NCI-H446 treated with DMSO at 0.1 percent for 48 hours (cell line): ENCODE measurements at regions not wholly inside any gene's neighbourhood (a gene's known extent, or its start where the extent isn't known, plus 50 kb on each side); places are given as distances from the start of the nearest gene placed in this dataset.

Experiments used
- DNase-seq: peaks from one replicate; lab custom pipeline; 2025; lab: John Stamatoyannopoulos, UW

DNA sequence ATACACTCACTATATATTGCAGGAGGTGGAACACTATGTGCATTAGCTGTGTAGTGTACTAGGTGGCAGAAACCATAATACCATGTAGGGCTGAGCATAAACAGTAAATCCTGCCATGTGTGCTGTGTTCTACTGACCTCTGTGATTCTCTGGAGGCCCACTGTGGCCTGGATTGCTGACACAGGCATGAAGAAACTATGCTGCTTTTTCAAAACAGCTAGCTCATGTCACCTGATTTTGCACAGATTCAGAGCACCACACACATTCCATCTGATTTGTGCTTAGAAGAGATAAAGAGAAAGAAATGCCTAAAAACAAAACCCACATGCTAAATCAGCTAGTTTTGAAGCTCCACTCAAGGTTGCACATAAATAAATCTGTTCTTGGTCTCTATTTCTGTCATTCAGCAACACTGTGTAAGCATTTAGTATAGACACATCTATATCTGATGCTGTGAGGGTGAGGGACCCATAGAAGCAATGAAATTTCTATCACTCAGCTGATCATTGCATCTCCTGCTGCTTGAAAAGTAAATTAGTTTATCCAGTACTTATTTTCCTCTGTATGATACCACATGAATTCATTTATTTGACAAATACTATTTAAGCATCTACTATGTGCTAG is 1007.7 kb upstream of the SEMA6D start:
- no peak for DNase-seq

DNA sequence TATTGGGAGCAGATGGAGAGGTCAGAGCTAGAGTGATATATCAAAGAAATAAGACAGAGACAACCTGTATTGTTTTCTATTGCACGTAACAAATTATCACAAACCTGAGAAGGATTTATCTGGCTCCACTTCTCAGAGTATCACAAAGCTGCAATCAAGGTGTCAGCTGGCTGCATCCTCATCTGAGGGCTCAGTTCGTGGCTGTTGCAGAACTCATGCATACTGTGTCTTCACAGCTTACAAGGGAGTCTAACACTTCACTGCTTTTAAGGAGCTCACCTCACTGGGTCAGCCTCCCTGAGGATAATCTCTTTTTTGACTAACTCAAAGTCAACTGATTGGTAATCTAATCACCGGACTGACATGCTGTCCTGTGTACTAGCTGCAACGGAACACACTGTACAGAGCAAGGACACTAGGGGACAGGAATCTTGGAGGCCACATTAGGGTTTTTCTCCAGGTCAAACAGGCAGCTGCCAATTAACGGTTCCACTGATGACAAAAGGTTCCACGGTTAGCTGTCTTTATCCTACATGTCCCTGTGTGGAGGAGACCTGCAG is 1006.8 kb upstream of the SEMA6D start:
- no peak for DNase-seq

DNA sequence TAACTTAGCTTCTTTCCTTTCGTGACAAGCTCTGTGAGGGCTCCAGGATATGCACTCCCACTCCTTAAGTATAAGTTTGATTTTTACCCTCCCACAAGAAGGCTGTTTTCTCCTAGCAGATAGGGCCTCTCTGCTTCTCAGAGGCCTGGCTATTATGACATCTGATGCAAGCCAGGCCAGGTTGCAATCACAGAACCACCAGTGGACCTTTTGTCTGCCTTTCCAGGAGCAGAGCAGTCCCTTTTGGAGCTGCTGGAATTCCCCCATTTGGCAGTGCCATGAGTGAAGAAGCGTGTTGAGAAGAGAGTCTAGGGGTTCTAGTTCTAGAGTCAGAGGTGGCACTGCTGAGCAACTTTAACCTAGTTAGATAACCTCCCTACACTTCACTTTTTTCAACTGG is 1004.3 kb upstream of the SEMA6D start:
- no peak for DNase-seq

DNA sequence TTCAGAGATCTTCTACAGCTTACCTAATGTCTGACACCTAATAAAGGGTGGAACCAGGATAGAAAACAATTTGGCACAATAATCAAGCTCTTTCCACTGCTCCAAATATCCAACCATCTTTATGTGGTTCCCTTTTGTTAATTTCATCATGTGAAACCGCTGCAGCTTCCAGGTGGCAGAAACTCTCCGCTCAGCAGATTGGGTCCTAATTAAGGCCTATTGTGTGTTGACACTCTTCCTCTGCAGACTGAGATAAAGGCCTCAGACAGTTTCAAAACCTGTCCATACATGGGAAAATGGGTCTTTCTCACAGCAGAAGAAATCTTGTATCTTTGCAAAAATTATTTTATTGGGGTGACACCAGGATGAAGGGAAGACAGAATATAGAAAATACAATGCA is 1002.4 kb upstream of the SEMA6D start:
- no peak for DNase-seq

DNA sequence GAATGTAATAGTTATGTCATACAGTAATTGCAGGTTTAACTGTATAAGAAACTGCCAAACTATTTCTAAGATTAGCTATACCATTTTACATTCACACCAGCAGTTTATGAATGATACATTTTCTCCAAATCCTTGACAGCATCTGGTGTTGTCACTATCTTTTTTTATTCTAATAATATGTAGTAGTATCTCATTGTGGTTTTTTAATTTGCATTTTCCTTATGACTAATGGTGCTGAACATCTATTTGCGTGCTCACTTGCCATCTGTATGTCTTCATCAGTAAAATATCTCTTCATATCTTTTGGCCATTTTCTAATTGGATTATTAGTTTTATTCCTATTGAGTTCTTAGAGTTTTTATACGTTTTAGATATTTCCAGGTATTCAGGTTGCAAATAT is 994.0 kb upstream of the SEMA6D start:
- no peak for DNase-seq

DNA sequence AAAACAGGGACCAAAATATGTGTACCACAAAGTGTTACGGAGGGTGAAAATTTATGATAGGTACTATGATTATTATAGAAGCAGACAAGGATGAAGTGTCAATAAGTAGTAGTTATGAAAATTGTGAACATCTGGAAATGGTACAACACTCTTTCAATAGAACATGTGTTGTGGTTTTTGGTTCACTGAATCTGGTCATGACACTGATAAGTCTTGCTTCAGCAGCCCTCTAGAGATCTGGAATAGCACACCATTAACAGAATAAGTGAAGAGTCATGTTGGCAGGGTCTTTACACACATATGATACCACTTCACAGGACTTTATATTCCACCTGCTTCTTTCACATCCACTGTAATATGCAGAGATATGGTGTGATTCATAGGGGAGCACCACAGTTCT is 985.2 kb upstream of the SEMA6D start:
- no peak for DNase-seq

DNA sequence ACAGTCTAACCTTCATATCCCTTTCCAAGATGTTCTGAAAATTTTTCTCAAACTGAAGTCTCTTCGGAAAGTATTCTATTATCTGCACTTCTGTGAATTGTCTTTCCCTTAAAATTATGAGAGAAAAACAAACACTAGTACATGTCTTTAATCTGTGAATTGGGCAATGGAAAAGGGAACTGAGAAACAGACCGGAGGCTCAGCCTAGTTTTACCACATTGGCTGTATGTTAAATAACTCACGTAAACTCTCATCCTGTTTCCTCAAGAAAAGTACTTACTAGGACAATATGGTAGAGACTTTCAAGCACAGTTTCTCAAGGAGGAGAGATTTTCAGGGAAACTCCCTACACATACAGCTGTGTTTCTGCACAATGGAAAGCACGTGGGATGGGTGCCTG is 982.2 kb upstream of the SEMA6D start:
- DNase-seq: no peak

DNA sequence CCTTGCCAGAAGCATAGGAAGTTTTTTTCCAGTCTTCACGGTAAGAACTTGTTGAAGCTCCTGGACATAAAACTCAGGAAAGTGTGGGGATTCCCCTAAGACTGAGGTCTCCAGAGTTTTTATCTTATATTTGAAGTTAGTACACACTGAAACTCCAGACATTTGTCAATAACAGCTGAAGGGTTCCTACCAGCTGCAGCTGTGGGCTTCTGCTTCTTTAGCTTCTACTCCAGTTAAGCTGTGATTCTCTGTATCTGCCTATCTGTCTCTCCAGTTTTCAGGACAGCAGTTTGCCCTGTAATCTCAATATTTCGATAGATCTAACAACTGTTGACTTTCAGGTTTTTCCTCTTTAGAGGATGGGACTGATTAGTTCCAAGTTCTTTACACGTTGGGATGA is 966.0 kb upstream of the SEMA6D start:
- no peak for DNase-seq

DNA sequence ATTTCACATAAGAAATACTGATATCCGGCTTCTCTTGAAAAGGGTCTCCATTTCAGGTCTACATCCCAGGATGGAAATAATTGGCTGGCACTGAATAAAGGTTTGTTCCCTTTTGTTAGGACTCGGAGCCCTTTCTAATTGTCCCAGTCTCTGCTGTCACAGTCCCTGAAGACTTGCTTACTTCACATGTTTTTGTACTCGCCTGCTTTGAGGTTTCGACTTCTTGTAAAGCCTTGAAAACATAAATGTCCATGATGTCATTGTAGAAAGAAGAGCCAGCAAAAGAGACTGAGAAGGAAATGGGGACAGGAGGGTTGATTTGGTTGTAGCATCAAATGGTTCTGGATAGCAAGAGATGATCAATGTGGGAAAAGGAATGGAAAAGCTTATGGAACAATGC is 963.4 kb upstream of the SEMA6D start:
- DNase-seq: no peak

DNA sequence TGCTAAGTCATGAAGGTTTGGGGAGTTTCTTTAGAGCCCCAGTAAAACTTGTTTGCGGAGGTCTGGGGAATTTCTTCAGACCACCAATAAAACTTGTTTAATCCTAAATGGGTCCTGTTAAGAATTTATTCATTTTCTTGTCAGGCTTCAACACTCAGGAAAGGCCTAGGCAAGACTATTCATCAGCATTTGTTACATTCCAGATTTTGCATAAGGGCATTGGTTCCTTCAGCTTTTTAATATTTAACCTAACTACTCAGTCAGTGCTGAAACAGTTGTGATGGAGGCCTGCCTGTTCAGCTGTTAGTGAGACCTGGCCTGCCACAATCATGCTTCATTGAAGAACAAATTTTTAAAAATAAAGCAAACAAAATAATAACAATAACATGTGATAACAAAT is 954.2 kb upstream of the SEMA6D start:
- no peak for DNase-seq

DNA sequence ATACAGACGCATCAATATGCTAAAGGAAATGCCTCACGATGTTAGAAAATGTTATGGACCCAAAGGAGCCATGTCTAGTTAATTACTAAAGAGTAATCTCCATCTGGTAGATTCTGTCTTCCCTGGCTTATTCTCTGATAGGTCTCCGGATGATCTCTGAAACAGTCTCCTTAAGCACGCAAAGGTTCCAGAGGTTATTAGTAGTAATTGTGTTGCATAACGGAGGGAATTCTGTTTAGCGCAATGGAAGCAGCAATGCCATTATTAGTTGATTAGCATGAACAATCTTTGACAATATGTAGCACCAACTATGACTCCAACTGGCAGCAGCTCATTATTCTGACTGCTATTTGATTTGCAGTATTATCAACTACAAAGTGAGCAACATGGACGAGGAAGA is 952.5 kb upstream of the SEMA6D start:
- DNase-seq: no peak

DNA sequence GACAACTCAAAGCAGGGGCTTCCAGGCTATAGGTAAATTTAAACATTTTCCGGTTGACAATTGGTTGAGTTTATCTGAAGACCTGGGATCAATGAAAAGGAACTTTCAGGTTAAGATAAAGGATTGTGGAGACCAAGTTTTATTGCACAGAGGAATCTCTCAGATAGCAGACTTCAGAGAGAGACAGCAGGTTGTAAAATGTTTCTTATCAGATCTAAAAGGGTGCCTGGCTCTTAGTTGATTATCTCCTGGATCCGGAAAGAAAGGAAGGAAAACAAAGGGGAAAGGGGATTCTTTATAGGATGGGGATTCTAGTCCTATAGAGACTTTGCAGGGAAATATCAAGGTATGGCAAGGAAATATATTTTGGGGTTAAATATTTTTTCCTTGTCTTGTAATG is 951.3 kb upstream of the SEMA6D start:
- no peak for DNase-seq

DNA sequence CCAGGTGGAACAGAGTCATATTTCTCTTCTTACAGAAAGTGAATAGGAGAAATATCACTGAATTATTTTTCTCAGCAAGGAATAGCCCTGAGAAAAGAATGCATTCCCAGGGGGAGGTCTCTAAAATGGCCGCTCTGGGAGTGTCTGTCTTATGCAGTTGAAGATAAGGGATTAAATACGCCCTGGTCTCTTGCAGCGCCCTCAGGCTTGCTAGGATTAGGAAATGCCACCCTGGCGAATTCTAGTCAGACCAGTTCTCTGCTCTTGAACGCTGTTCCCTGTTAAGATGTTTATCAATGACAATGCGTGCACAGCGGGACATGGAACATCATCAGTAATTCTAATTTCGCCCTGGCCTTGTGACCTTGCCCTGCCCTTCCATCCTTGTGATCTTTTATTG is 949.0 kb upstream of the SEMA6D start:
- no peak for DNase-seq

DNA sequence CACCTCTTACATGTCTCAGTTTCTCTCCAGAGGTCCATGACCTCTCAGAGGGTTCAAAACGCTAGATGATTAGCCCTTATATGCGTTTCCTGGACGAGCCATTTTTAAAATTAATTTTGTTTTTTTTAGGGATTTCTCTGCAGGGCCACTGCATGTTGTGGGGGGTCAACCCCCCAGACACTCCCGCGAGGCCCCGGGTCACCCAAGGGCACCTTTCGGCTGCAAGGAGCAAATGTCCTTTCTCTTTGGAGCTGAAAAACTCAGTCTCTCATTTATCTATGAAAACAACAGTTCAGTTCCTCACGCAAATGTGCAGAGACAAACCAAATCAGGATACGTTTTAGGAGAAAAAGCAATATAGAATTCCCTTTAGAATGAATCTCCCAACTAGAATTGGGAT is 944.3 kb upstream of the SEMA6D start:
- DNase-seq: no peak

DNA sequence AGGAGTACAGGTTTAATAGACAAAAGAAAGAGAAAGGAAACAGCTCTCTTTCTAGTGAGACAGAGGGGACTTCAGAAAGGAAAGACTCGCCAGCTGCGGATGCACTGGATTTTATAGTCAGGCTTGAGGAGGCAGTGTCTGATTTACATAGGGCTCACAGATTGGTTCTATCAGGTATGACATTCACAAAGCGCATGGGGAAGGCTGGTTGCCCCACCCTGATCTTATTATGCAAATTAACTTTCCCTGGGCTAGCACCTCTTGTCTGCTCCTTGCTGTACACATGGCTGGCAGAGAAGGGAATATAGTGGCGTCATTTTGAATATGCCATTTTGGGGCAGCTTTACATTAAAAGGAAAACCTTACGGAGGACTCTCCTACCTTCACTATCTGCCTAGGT is 938.4 kb upstream of the SEMA6D start:
- DNase-seq: no peak

DNA sequence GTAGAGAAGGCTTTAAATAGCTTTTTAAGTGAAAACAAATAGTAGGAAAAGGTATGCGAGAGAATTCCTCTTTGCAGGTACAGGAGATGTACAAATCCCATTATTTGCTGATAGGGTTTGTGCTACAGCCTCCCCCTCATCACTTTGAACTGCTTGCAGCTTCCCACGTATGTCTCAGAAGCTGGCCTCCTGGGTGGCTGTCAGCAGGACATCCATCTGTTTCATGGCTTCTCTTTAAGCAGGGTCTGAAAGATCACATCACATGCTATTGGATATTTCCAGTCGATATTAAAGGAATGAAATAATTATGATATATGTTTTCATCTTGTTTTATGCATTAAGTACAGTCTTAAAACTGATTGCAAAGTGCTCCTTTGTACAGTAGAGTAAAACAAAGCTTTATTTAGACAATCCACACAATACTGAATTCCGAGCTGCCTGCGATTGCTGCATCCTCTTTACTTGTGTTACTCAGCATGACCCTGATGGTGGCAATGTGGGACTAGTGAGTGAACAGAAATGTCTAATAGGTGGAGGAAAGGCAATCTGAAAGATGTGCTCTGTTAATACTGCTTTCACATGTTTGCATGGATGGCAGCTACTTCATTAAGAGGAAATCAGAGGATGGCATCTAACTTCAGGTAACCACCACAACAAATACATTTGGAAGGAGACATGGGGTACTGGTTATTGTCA is 930.6 kb upstream of the SEMA6D start:
- DNase-seq: no peak

DNA sequence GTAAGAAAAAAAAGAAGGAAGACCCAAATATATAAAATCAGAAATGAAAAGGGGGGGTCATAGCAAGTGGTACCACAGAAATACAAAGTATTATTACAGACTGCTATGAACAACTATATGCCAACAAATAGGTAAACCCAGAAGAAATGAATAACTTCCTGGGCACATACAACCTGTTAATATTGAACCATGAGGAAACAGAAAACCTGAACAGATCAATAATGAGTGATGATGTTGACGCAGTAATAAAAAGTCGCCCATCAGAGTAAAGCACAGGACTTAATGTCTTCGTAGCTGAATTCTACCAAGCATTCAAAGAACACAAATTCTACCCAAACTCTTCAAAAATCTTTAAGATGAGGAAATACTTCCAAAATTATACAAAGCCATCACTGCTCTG is 921.6 kb upstream of the SEMA6D start:
- no peak for DNase-seq

DNA sequence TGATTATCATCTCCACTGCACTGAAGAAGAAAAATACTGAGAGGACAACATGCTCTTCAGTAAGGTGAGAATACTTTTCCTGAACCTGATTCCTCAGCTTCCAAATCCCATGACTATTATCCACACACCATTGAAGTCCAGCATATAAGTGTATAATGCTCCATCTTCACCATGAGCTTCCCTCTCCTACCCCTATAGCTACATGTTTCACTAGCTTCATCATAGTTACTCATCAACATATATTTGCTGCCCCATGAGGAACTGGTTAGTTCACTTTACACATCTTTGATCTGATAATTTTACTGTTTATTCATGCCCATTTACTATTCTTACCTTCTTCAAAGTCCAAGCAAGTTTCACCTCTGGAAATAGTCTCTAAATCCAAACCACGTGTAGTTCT is 908.5 kb upstream of the SEMA6D start:
- DNase-seq: no peak

DNA sequence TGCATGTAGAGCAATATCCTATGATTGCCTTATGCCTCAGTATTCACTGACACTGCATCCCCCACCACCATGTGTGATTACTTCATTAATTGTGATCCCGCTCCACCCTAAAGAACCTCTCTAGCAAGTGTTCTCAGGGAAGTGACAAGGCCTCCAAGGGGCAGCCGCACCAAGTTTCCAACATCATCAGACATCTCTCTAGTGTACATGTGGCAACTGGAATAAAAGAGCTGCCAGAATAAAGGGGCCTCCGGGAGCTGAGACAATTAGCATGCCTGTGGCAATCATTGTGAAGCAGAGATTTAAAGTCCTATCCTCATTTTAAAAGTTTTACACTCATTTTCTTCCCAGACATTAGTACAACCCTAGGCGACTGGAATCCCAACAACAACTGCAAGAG is 902.1 kb upstream of the SEMA6D start:
- no peak for DNase-seq

DNA sequence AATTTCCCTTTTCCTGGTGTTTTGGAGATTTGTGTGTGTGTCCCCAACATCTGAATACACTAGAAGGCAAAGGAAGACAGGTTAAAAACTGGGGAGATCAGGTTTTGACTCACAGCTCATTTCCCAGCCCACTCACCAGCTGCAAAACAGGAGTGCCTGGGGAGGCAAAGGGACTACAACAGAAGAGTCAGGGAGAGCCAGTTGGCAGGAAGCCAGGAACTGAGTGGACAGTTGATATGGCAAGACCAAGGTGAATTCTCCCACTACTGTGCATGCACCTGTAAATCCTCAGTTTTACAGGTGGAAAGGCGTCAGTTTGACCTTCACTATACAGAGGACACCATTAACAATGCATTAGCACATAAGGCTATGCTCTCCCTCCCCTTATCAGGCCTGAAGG is 901.5 kb upstream of the SEMA6D start:
- no peak for DNase-seq

DNA sequence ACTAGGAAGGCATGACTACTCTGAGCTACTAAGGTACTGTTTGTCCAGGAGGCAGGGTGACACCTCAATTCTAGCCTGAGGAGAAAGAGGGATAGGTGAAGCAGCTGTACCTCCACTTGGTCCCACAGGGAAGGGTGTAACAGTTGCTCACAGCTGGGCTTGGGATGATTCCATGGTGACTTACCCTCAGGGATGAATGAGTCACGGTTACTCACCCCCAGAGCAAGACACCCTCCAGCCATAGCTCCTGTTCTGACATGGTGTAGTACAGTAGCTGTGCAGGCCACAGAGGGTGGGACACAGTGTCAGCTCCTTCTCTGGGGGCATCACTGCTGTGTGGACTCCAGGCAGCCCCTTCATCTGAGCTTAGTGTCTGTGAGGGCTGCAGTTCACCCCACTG is 868.6 kb upstream of the SEMA6D start:
- DNase-seq: no peak

DNA sequence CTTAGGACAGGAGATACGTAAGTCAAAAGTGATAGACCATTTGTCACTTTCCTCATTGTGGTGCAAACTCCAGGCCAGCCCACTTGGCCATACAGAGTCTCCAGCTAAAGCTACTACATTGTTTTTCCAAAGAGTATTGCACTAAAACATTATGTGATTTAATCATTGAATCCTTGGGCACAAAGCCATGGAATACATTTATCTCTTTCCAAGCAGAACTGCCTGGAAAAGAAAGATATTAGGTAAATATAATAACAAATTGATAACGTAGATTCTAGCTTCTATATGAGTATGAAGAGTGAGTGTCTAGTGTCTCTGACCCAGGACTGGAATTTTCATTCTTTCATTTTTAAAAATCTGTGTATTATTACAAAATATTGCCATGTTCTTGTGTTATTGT is 863.7 kb upstream of the SEMA6D start:
- DNase-seq: no peak

DNA sequence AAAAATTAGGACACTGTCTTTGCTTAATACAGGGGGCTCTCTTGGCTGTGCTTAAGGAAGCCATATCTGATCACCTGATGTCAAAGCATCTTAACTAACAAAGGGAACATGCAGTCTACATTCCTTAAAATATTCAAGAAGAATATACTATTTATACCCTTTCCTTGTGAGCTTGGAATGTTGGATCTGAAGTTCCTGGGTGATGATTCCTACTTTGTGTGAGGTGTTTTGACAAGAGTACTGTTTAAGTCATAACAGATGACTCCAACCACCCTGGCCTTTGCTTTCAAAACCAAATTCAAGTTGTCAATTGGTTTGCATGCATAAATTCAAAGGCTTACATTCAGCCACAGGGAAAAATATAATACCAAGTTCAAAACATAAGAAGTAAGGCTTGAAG is 862.7 kb upstream of the SEMA6D start:
- DNase-seq: no peak

DNA sequence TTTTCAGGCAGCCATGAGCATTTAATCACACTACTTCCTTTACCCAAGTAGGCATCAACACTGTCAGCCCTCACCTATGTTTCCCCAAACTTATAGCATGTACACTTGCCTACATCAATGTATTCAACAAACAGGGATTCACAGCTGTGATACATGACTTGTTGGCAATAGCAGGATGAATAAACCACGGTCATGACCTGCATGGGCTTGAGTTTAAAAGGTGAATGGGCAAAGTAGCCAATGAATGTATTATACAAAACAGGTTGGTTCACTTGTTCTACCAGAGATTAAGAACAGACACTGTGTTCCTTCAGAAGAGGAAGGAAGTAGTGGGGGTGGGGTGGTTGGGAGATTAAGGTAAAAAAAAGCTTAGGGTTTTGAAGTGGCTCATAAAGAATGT is 861.9 kb upstream of the SEMA6D start:
- DNase-seq: no peak
